H1 (cell line): ENCODE measurements at regions not wholly inside any gene's neighbourhood (a gene's known extent, or its start where the extent isn't known, plus 50 kb on each side); places are given as distances from the start of the nearest gene placed in this dataset.

ENCODE experiments used
- CTCF ChIA-PET: fragments of 300-600 bp; sonication (Branson Sonifier 250); formaldehyde crosslinking; loops from one replicate; lab custom pipeline; 2021; ENCODE audit not compliant: partially characterized antibody; lab: Charles Lee
- POLR2A ChIA-PET: fragments of 300-600 bp; sonication (Branson Sonifier 250); formaldehyde crosslinking; loops from one replicate; lab custom pipeline; 2021; ENCODE audit warnings: inconsistent platforms; ENCODE audit not compliant: partially characterized antibody; lab: Charles Lee
- DNase-seq, 2 experiments: peaks; one replicate each; pipeline versions ENCODE4 v3.0.0 to v3.0.0-alpha.2; 2010 to 2022; ENCODE audit warnings: low spot score in 2 of 2, low read depth in 1 of 2, mixed read lengths in 1 of 2
- FAIRE-seq: peaks from 2 replicates; lab custom pipeline; 2011; peaks lifted over from hg19 to GRCh38; lab: Jason Lieb, UNC
- H2AFZ ChIP-seq: 2 replicates; pipeline ENCODE4 v1.8.1; 2012; ENCODE audit warnings: low read length, inconsistent platforms
- H2AK5ac ChIP-seq: 2 replicates; pipeline ENCODE4 v1.6.1; 2013; ENCODE audit warnings: low read depth, low read length
- H2BK120ac ChIP-seq: replicated peaks from 2 replicates; pipeline ENCODE3; 2013; ENCODE audit warnings: low read depth, low read length, inconsistent platforms
- H2BK12ac ChIP-seq: 2 replicates; pipeline ENCODE4 v1.6.1; 2013; ENCODE audit warnings: low read depth, low read length
- H2BK15ac ChIP-seq: 2 replicates; pipeline ENCODE4 v1.6.1; 2013; ENCODE audit warnings: low read length
- H2BK20ac ChIP-seq: 2 replicates; pipeline ENCODE4 v1.6.1; 2013; ENCODE audit warnings: low read length
- H2BK5ac ChIP-seq: 2 replicates; pipeline ENCODE4 v1.6.1; 2013; ENCODE audit warnings: low read depth, low read length
- H3K14ac ChIP-seq: 2 replicates; pipeline ENCODE4 v1.6.1; 2013; ENCODE audit warnings: inconsistent platforms; ENCODE audit not compliant: insufficient read length
- H3K18ac ChIP-seq: 2 replicates; pipeline ENCODE4 v1.6.1; 2013; ENCODE audit warnings: low read length; ENCODE audit errors: extremely low read depth
- H3K23ac ChIP-seq: 2 replicates; pipeline ENCODE4 v1.6.1; 2013; ENCODE audit warnings: inconsistent platforms; ENCODE audit not compliant: insufficient read length
- H3K23me2 ChIP-seq: 2 replicates; pipeline ENCODE4 v1.6.1; 2013; ENCODE audit warnings: low read depth, low read length
- H3K27ac ChIP-seq: 2 replicates; pipeline ENCODE4 v1.6.1; 2011; ENCODE audit warnings: low read depth, low read length, inconsistent platforms
- H3K27me3 ChIP-seq, 4 experiments: replicated peaks in 1 of 4; 1 replicate in 1 of 4; 2 replicates in 3 of 4; pipeline versions ENCODE4 v1.6.1 to v1.8.1; 2011 to 2013; ENCODE audit warnings: low read length in 3 of 4, mild to moderate bottlenecking in 3 of 4, inconsistent platforms in 2 of 4, mixed read lengths in 2 of 4, moderate library complexity in 1 of 4; ENCODE audit not compliant: control insufficient read depth in 3 of 4, insufficient read depth in 3 of 4; ENCODE audit errors: extremely low read depth in 1 of 4
- H3K36me3 ChIP-seq, 4 experiments: 2 replicates each; pipeline versions ENCODE4 v1.6.1 to v1.8.1; 2011 to 2013; ENCODE audit warnings: mild to moderate bottlenecking in 4 of 4, low read length in 3 of 4, moderate library complexity in 2 of 4, control low read depth in 1 of 4, inconsistent platforms in 1 of 4; ENCODE audit not compliant: insufficient read depth in 4 of 4, control insufficient read depth in 2 of 4
- H3K4ac ChIP-seq: replicated peaks from 2 replicates; pipeline ENCODE3; 2013; ENCODE audit warnings: low read length, low read depth, mixed read lengths, inconsistent platforms; ENCODE audit not compliant: insufficient read length
- H3K4me1 ChIP-seq, 4 experiments: replicated peaks in 1 of 4; 1 replicate in 1 of 4; 2 replicates in 3 of 4; pipeline versions ENCODE4 v1.6.1 to v1.8.1; 2011 to 2013; ENCODE audit warnings: low read length in 3 of 4, inconsistent platforms in 2 of 4, mixed read lengths in 1 of 4; ENCODE audit not compliant: insufficient read depth in 4 of 4, control insufficient read depth in 3 of 4
- H3K4me2 ChIP-seq, 2 experiments: 2 replicates each; pipeline versions ENCODE4 v1.6.1 to v1.8.1; 2011 to 2013; ENCODE audit warnings: low read depth in 2 of 2, low read length in 2 of 2, control low read depth in 1 of 2, inconsistent platforms in 1 of 2, mild to moderate bottlenecking in 1 of 2; ENCODE audit not compliant: insufficient read depth in 1 of 2
- H3K4me3 ChIP-seq, 4 experiments: fragments of 200-600, 300-600 bp in 1 of 4; sonication (generic), shearing (Covaris generic), sonication (Bioruptor Twin) in 1 of 4; 2 replicates each; pipeline versions ENCODE4 v1.5.1 to v1.8.1; 2011 to 2016; ENCODE audit warnings: low read length in 4 of 4, low read depth in 3 of 4, control low read depth in 2 of 4, inconsistent platforms in 2 of 4, mild to moderate bottlenecking in 2 of 4, mixed read lengths in 1 of 4, moderate library complexity in 1 of 4; ENCODE audit not compliant: insufficient read depth in 2 of 4; ENCODE audit errors: extremely low read depth in 1 of 4
- H3K56ac ChIP-seq: replicated peaks from 2 replicates; pipeline ENCODE3; 2013; ENCODE audit warnings: low read depth, mild to moderate bottlenecking, mixed read lengths, low read length, inconsistent platforms; ENCODE audit not compliant: insufficient read length
- H3K79me1 ChIP-seq: 2 replicates; pipeline ENCODE4 v1.6.1; 2013; ENCODE audit warnings: low read depth, low read length, control low read depth
- H3K79me2 ChIP-seq, 2 experiments: 2 replicates each; pipeline versions ENCODE4 v1.6.1 to v1.8.1; 2012 to 2013; ENCODE audit warnings: low read length in 2 of 2, mild to moderate bottlenecking in 2 of 2, inconsistent platforms in 1 of 2; ENCODE audit not compliant: insufficient read depth in 2 of 2, control insufficient read depth in 1 of 2
- H3K9ac ChIP-seq, 4 experiments: replicated peaks in 1 of 4; 1 replicate in 1 of 4; 2 replicates in 3 of 4; pipeline versions ENCODE4 v1.6.1 to v1.8.1; 2011 to 2013; ENCODE audit warnings: low read depth in 3 of 4, low read length in 3 of 4, control low read depth in 2 of 4, mild to moderate bottlenecking in 2 of 4, moderate library complexity in 2 of 4, inconsistent platforms in 1 of 4; ENCODE audit errors: extremely low read depth in 1 of 4
- H3K9me3 ChIP-seq, 2 experiments: 2 replicates each; pipeline versions ENCODE4 v1.6.1 to v1.8.1; 2012 to 2013; ENCODE audit warnings: mild to moderate bottlenecking in 2 of 2, moderate library complexity in 2 of 2, control low read depth in 1 of 2, inconsistent platforms in 1 of 2, low read depth in 1 of 2, low read length in 1 of 2, mixed read lengths in 1 of 2; ENCODE audit not compliant: insufficient read depth in 2 of 2
- H4K20me1 ChIP-seq, 2 experiments: replicated peaks in 1 of 2; 2 replicates each; pipeline versions ENCODE3 to v1.8.1; 2011 to 2013; ENCODE audit warnings: inconsistent platforms in 2 of 2, low read length in 2 of 2, mild to moderate bottlenecking in 1 of 2; ENCODE audit not compliant: insufficient read depth in 2 of 2, control insufficient read depth in 1 of 2
- H4K5ac ChIP-seq: 2 replicates; pipeline ENCODE4 v1.6.1; 2013; ENCODE audit warnings: low read length, low read depth, mixed read lengths, inconsistent platforms; ENCODE audit not compliant: insufficient read length
- H4K8ac ChIP-seq: 2 replicates; pipeline ENCODE4 v1.8.0; 2013; ENCODE audit warnings: mild to moderate bottlenecking, moderate library complexity, low read length, inconsistent platforms; ENCODE audit not compliant: insufficient read depth; ENCODE audit errors: extremely low read depth
- H4K91ac ChIP-seq: replicated peaks from 2 replicates; pipeline ENCODE3; 2013; ENCODE audit warnings: low read length, mixed read lengths, inconsistent platforms; ENCODE audit not compliant: insufficient read length
- KDM4A ChIP-seq: IDR thresholded peaks from one replicate; pipeline ENCODE4 v1.7.1; 2012; ENCODE audit warnings: low read depth, mild to moderate bottlenecking, moderate library complexity, low read length, inconsistent platforms; ENCODE audit not compliant: severe bottlenecking
- WGBS, 2 experiments: shearing (Covaris generic) in 1 of 2; methylation state at CpG; one replicate each; pipeline versions ENCODE4 v1.1.6 to v1.1.7; 2013 to 2015; ENCODE audit warnings: low lambda C conversion rate in 2 of 2, mixed read lengths in 2 of 2, inconsistent platforms in 1 of 2, low coverage in 1 of 2, missing lambda C conversion rate in 1 of 2; ENCODE audit not compliant: insufficient replicate concordance in 2 of 2, insufficient coverage in 1 of 2, insufficient read length in 1 of 2; ENCODE audit errors: extremely low coverage in 1 of 2, missing lambda C conversion rate in 1 of 2; 5-methylcytosine and 5-hydroxymethylcytosine counted together
- TF ChIP-seq, protein P1 (sequence below), 3 experiments: IDR thresholded peaks; 1 replicate in 2 of 3; 2 replicates in 1 of 3; pipeline versions ENCODE4 v1.5.1 to v1.6.1; 2011; ENCODE audit warnings: low read length in 3 of 3, mild to moderate bottlenecking in 3 of 3, inconsistent platforms in 2 of 3, low read depth in 1 of 3, moderate library complexity in 1 of 3; ENCODE audit not compliant: insufficient read depth in 1 of 3; ENCODE audit errors: control extremely low read depth in 1 of 3

DNA sequence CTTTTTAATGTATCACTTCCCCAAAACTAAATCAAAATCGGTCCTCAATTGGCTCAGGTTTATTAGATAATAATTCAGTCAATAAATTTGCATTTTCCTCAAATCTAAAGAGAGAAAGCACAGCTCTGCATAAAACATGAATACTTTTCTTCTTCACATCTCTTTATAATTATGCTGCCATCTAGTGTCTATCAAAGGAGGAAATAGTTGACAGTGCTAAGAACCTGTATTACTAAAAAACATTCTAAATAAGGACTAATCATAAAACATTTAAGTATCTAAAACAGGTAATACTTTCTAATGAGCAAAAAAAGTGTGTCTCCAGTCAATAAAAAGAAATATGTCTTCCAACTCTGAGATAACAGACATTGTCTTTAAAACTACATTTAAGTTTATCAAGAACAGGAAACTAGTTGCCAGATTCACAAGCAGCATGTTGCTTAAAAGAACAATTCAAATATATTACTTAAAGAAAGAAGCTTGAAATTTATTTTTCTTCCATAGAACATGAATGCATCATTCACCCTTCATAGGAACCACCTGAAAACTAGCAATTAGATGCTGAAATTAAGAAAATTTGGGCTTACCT is 56.5 kb upstream of the DST start:
- Histone ChIP-seq H2BK5ac (no peak overlapping the region), H2BK120ac (no peak overlapping the region), H3K4me3 (no peak overlapping the region), H3K27me3 (no peaks in the 10 kb centered on the region), H3K18ac (no peak overlapping the region), H3K9me3 (no peaks in the 10 kb centered on the region), H3K4me1 (no peaks in the 10 kb centered on the region), H4K91ac (no peak overlapping the region), H3K79me1 (no peaks in the 10 kb centered on the region; the same call in 1 of the 2 replicates), H4K8ac (no peak overlapping the region), H3K4ac (no peak overlapping the region), H2BK15ac (no peak overlapping the region), H3K79me2 (0 out of 4 replicates have a peak, but pooled peaks cover 0 to 5% of the 10 kb centered on the region in 2 experiments), H3K4me2 (no peak overlapping the region), H2BK12ac (no peak overlapping the region), H4K20me1 (no peaks in the 10 kb centered on the region), H2BK20ac (no peak overlapping the region), H3K27ac (no peak overlapping the region), H3K23me2 (no peaks in the 10 kb centered on the region), H3K9ac (no peak overlapping the region), H4K5ac (no peak overlapping the region), H3K23ac (no peak overlapping the region), H3K36me3 (no peaks in the 10 kb centered on the region; a peak in 2 of 8 replicates), H2AK5ac (no peak overlapping the region), H3K14ac (no peak overlapping the region), H2AFZ (no peak overlapping the region), H3K56ac (no peak overlapping the region)
- ChIA-PET POLR2A (no interaction called here), CTCF (interaction anchor here (0.9 to 3.9 kb wide), 14 partner anchors 10 to 171 kb away, joined by 3 to 22 read pairs (median 6); no protein-coding TSS in a partner anchor)
- DNase-seq = no peak
- 83% methylated on average over 1 of the region's 1 CpG; no CpG with 5 or more reads in 1 of the 2 experiments for WGBS, 2 experiments
- TF ChIP-seq, protein P1, sequence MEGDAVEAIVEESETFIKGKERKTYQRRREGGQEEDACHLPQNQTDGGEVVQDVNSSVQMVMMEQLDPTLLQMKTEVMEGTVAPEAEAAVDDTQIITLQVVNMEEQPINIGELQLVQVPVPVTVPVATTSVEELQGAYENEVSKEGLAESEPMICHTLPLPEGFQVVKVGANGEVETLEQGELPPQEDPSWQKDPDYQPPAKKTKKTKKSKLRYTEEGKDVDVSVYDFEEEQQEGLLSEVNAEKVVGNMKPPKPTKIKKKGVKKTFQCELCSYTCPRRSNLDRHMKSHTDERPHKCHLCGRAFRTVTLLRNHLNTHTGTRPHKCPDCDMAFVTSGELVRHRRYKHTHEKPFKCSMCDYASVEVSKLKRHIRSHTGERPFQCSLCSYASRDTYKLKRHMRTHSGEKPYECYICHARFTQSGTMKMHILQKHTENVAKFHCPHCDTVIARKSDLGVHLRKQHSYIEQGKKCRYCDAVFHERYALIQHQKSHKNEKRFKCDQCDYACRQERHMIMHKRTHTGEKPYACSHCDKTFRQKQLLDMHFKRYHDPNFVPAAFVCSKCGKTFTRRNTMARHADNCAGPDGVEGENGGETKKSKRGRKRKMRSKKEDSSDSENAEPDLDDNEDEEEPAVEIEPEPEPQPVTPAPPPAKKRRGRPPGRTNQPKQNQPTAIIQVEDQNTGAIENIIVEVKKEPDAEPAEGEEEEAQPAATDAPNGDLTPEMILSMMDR (IDR thresholded peaks at IDR 0.05; ENCODE audit: control extremely low read depth in 1 of 3, insufficient read depth in 1 of 3, low read depth in 1 of 3, low read length in 3 of 3) = peak in 1 of 3 experiments; percentile 2; a peak in 1 of 4 replicates
- TF ChIP-seq KDM4A = no peak
- FAIRE-seq = no peak
